22Rv1 (cell line): ENCODE measurements at regions not wholly inside any gene's neighbourhood (a gene's known extent, or its start where the extent isn't known, plus 50 kb on each side); places are given as distances from the start of the nearest gene placed in this dataset.

Experiments
- H3K27ac ChIP-seq: fragments of 450-650 bp; 2 replicates; pipeline ENCODE4 v1.5.1; 2017
- CTCF ChIP-seq: fragments of 450-650 bp; IDR thresholded peaks from 2 replicates; pipeline ENCODE4 v1.5.1; 2017; ENCODE audit warnings: mild to moderate bottlenecking
- ZFX ChIP-seq: fragments of 450-650 bp; IDR thresholded peaks from 2 replicates; pipeline ENCODE4 v1.6.1; 2017; ENCODE audit warnings: antibody characterized with exemption, borderline replicate concordance

GRCh38 chr21:28740125-28740524, 252.6 kb downstream of the LTN1 start:
- no peak for TF ChIP-seq CTCF
- no peak for TF ChIP-seq ZFX
- H3K27ac ChIP-seq, result no peak overlapping the region

- no peak overlapping the region for H3K27ac ChIP-seq
- no peak for TF ChIP-seq ZFX
- no peak for TF ChIP-seq CTCF
Observed at GRCh38 chr21:28738882-28739281, 253.8 kb downstream of the LTN1 start.

GRCh38 chr21:28738420-28738704, 254.3 kb downstream of the LTN1 start:
- no peak for TF ChIP-seq ZFX
- TF ChIP-seq CTCF, result no peak
- H3K27ac ChIP-seq, result no peak overlapping the region

GRCh38 chr21:28737674-28738419, 254.8 kb downstream of the LTN1 start:
- TF ChIP-seq ZFX, result no peak
- no peak for TF ChIP-seq CTCF
- H3K27ac ChIP-seq, result no peak overlapping the region

GRCh38 chr21:28734522-28735175, 258.0 kb downstream of the LTN1 start:
- TF ChIP-seq ZFX (no peak), CTCF (no peak)
- no peak overlapping the region for H3K27ac ChIP-seq

GRCh38 chr21:28731700-28732321, 260.9 kb downstream of the LTN1 start:
- no peak for TF ChIP-seq CTCF
- no peak for TF ChIP-seq ZFX
- no peak overlapping the region for H3K27ac ChIP-seq

- no peak overlapping the region for H3K27ac ChIP-seq
- TF ChIP-seq ZFX, result no peak
- TF ChIP-seq CTCF, result no peak
Observed at GRCh38 chr21:28729887-28730286, 262.8 kb downstream of the LTN1 start.
